Stomach (tissue), 4 donors: ENCODE measurements at regions not wholly inside any gene's neighbourhood (a gene's known extent, or its start where the extent isn't known, plus 50 kb on each side); places are given as distances from the start of the nearest gene placed in this dataset.

Experiments
- CTCF ChIP-seq, 7 experiments: fragments of 450-650 bp in 4 of 7; fragments of 200-600 bp in 3 of 7; sonication (generic) in 3 of 7; IDR thresholded peaks; one replicate each; pipeline ENCODE4 v1.5.1; 2016 to 2019; ENCODE audit warnings: antibody characterized with exemption in 7 of 7, control low read depth in 2 of 7, mild to moderate bottlenecking in 1 of 7
- POLR2A ChIP-seq, 4 donors: fragments of 450-650 bp; IDR thresholded peaks; one replicate each; pipeline ENCODE4 v1.6.1; 2016; ENCODE audit warnings: antibody characterized with exemption in 4 of 4, control low read depth in 2 of 4, mild to moderate bottlenecking in 1 of 4, moderate library complexity in 1 of 4
- POLR2AphosphoS5 ChIP-seq, 3 donors: sonication (generic); formaldehyde crosslinking; IDR thresholded peaks; one replicate each; pipeline ENCODE4 v1.6.1; 2016; ENCODE audit warnings: antibody characterized with exemption in 3 of 3

- no peak for TF ChIP-seq CTCF (IDR thresholded peaks at IDR 0.05)
- no peak for TF ChIP-seq POLR2AphosphoS5 (IDR thresholded peaks at IDR 0.05)
- no peak for TF ChIP-seq POLR2A (IDR thresholded peaks at IDR 0.05)
Measured at GRCh38 chr12:23014749-23015148, 389.8 kb downstream of the ETNK1 start.
